ENCODE measurements at regions not wholly inside any gene's neighbourhood (a gene's known extent, or its start where the extent isn't known, plus 50 kb on each side); places are given as distances from the start of the nearest gene placed in this dataset.

DNA sequence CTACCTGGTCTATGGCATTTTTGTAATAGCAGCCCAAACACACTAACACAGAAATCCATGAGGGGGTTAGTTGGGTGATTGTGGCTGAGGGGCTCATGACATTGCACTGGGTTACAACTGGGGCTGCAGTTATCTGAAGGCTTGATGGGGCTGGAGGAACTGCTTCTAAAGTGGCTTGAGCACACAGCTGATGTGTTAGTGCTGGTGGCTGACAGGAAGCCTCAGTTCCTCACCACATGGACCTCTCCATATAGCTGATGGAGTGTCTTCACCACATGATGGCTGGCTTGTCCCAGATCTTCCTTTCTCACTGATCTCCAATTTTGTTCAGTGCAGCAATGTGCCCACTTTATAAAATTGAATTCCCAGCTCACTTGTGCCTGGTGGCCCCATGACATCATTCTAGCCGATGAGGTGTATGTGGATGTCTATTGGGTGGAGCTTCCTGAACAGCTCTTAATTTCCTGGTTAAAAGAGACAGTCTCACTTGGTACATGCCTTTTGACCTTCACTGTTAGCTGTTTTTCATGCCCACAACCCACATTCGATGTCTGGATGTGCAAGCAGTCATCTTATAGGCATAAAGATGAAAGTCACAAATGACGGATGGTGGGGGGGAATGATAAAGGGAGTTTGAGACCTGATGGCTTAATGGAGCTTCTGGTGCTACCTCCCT is 166.9 kb upstream of the BMPER start:
- TF ChIP-seq, protein P1, sequence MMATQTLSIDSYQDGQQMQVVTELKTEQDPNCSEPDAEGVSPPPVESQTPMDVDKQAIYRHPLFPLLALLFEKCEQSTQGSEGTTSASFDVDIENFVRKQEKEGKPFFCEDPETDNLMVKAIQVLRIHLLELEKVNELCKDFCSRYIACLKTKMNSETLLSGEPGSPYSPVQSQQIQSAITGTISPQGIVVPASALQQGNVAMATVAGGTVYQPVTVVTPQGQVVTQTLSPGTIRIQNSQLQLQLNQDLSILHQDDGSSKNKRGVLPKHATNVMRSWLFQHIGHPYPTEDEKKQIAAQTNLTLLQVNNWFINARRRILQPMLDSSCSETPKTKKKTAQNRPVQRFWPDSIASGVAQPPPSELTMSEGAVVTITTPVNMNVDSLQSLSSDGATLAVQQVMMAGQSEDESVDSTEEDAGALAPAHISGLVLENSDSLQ (IDR thresholded peaks at IDR 0.05) = no peak
- TF ChIP-seq FOXK2 (IDR thresholded peaks at IDR 0.05) = no peak
- no peak for TF ChIP-seq SP1 (IDR thresholded peaks at IDR 0.05)
